Liver (tissue), 3 donors: ENCODE measurements at regions not wholly inside any gene's neighbourhood (a gene's known extent, or its start where the extent isn't known, plus 50 kb on each side); places are given as distances from the start of the nearest gene placed in this dataset.
"Not testable (repeated sequence)": the region's sequence is repeated elsewhere in the genome, so short reads cannot be mapped to it uniquely, and the experiment has no call there.

Experiments used
- CTCF ChIP-seq: fragments of 150-350 bp; IDR thresholded peaks from 2 replicates; pipeline ENCODE4 v1.5.1; 2017; ENCODE audit warnings: improper control_type of control experiment, low read depth, low read length; ENCODE audit not compliant: missing input control
- NR2F2 ChIP-seq: IDR thresholded peaks from 2 replicates; pipeline ENCODE4 v1.6.1; 2016; ENCODE audit warnings: antibody characterized with exemption
- RAD21 ChIP-seq, 2 donors: IDR thresholded peaks; 2 replicates each; pipeline ENCODE4 v1.6.1; 2016; ENCODE audit warnings: antibody characterized with exemption in 2 of 2, mild to moderate bottlenecking in 2 of 2
- RXRA ChIP-seq, 2 donors: IDR thresholded peaks; 2 replicates each; pipeline ENCODE4 v1.6.1; 2017 to 2018; ENCODE audit warnings: antibody characterized with exemption in 2 of 2, mild to moderate bottlenecking in 1 of 2
- donor health status: healthy.
- donor health status: healthy.

- not testable (repeated sequence) for TF ChIP-seq CTCF; NR2F2; RAD21 (IDR thresholded peaks at IDR 0.05); RXRA (IDR thresholded peaks at IDR 0.05)
Observed at GRCh38 chr4:66782751-66783150, 762.6 kb downstream of the CENPC start.
